ENCODE measurements at regions not wholly inside any gene's neighbourhood (a gene's known extent, or its start where the extent isn't known, plus 50 kb on each side); places are given as distances from the start of the nearest gene placed in this dataset.
"Not testable (repeated sequence)": the region's sequence is repeated elsewhere in the genome, so short reads cannot be mapped to it uniquely, and the experiment has no call there.

DNA sequence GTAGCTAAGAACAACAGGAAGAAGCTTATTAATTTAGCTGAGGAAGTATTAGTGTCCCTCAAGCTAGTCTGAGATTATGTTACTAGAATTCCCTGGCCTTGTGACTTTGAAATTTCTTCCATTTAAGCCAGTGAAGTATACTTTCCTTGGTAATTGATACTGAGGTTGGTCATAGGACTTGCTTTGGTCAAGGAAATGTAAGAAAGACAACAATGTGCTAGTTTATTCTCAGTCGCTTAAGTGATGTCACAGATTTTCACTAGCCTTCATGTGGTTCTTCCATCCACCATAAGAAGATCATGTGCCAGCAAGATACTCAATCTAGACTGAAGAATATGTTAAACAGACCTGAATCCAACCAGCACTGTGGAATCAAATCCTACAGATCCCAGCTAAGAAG lies 1140.1 kb downstream of the TECRL start:
- no peaks in the 10 kb centered on the region for H3K36me3 Mint-ChIP-seq
- no peaks in the 10 kb centered on the region for H3K27me3 Mint-ChIP-seq
- H3K4me3 Mint-ChIP-seq = no peak overlapping the region
- H3K4me1 Mint-ChIP-seq (ENCODE audit: low read depth in 2 of 2) = no peaks in the 10 kb centered on the region
- H3K9me3 Mint-ChIP-seq = peaks cover 12% of the 10 kb centered on the region
- ATAC-seq = no peak
- H3K27ac Mint-ChIP-seq = no peak overlapping the region
- no peak for DNase-seq (ENCODE audit: low spot score)

DNA sequence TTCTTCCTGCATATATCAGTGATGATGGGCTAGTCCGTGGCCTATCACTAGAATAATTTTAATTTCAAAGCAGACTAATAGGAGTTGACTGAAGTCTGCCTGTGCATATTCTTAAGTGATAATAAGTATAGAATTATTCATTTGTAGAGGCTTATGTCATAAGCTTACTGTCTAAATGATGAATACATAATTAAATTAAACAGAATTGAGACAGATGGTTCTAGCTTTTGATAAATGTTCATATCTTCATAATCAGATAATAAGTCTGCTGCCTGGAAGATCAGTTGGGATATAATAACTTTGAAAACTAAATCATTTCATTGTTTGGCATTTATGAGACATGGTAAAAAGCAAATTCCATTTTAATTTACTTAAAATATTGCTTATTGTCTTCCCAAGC lies 1175.6 kb downstream of the TECRL start:
- Mint-ChIP-seq H3K36me3 (peaks cover 4% of the 10 kb centered on the region), H3K27ac (no peak overlapping the region), H3K4me1 (ENCODE audit: low read depth in 2 of 2) (no peaks in the 10 kb centered on the region), H3K4me3 (no peak overlapping the region), H3K27me3 (no peaks in the 10 kb centered on the region), H3K9me3 (peaks cover 9% of the 10 kb centered on the region)
- ATAC-seq (no peak), DNase-seq (ENCODE audit: low spot score) (no peak)

GRCh38 chr4:63232058-63232457 lies 1177.2 kb downstream of the TECRL start:
- Mint-ChIP-seq H3K4me1 (ENCODE audit: low read depth in 2 of 2) (no peaks in the 10 kb centered on the region), H3K27ac (no peak overlapping the region), H3K9me3 (peaks cover 13% of the 10 kb centered on the region), H3K27me3 (no peaks in the 10 kb centered on the region), H3K36me3 (no peaks in the 10 kb centered on the region), H3K4me3 (no peak overlapping the region)
- no peak for ATAC-seq
- DNase-seq (ENCODE audit: low spot score) = no peak

DNA sequence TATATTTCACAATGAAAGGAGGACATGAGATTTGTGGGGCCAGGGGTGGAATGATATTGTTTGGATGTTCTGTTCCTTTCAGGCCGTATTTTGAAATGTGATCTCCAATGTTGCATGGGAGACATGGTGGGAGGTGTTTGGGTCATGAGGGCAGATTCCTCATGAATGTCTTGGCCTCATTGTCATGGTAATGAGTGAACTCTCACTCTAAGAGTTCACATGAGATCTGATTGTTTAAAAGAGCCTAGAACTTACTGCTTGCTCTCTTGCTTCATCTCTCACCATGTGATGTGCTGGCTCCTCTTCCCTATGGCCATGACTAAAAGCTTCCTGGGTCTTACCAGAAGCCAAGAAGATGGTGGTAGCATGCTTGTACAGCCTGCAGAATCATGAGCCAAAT lies 1183.0 kb downstream of the TECRL start:
- Mint-ChIP-seq H3K4me3 (no peak overlapping the region), H3K36me3 (no peaks in the 10 kb centered on the region), H3K9me3 (peaks cover 16% of the 10 kb centered on the region), H3K27me3 (no peaks in the 10 kb centered on the region), H3K4me1 (ENCODE audit: low read depth in 2 of 2) (no peaks in the 10 kb centered on the region), H3K27ac (no peak overlapping the region)
- ATAC-seq (no peak), DNase-seq (ENCODE audit: low spot score) (no peak)

DNA sequence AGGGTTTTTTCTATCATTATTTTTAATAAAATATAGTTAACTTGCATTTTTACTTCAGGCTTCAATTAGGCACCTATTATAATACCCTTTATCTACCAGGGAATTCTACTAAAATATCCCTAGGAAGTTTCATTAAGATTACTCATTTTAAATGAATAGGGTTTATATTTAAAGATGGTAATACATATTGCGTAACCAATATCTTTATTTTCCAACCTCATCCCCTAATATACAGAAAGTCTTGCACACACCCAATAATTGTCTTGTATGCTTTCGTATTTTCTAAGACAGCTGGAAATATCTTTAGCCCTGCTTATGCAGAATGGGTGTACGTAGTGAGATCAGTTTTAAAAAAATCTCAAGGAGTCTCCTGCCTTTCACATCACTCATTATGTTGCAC lies 1186.8 kb downstream of the TECRL start:
- no peak for ATAC-seq
- DNase-seq (ENCODE audit: low spot score) = no peak
- no peaks in the 10 kb centered on the region for H3K27me3 Mint-ChIP-seq
- no peak overlapping the region for H3K27ac Mint-ChIP-seq
- peaks cover 10% of the 10 kb centered on the region for H3K36me3 Mint-ChIP-seq
- no peak overlapping the region for H3K4me3 Mint-ChIP-seq
- peaks cover 24% of the 10 kb centered on the region for H3K9me3 Mint-ChIP-seq
- H3K4me1 Mint-ChIP-seq (ENCODE audit: low read depth in 2 of 2) = no peaks in the 10 kb centered on the region

GRCh38 chr4:63221477-63221876 lies 1187.8 kb downstream of the TECRL start:
- peaks cover 17% of the 10 kb centered on the region for H3K36me3 Mint-ChIP-seq
- peaks cover 24% of the 10 kb centered on the region for H3K9me3 Mint-ChIP-seq
- no peak overlapping the region for H3K4me3 Mint-ChIP-seq
- no peak for DNase-seq (ENCODE audit: low spot score)
- H3K27me3 Mint-ChIP-seq = no peaks in the 10 kb centered on the region
- H3K4me1 Mint-ChIP-seq (ENCODE audit: low read depth in 2 of 2) = no peaks in the 10 kb centered on the region
- ATAC-seq = no peak
- H3K27ac Mint-ChIP-seq = no peak overlapping the region

- ATAC-seq = no peak
- Mint-ChIP-seq H3K4me1 (ENCODE audit: low read depth in 2 of 2) (no peaks in the 10 kb centered on the region), H3K27me3 (no peaks in the 10 kb centered on the region), H3K4me3 (no peak overlapping the region), H3K9me3 (peaks cover 21% of the 10 kb centered on the region), H3K27ac (no peak overlapping the region), H3K36me3 (peaks cover 19% of the 10 kb centered on the region)
- no peak for DNase-seq (ENCODE audit: low spot score)
Measured at GRCh38 chr4:63218856-63219255, 1190.4 kb downstream of the TECRL start.

DNA sequence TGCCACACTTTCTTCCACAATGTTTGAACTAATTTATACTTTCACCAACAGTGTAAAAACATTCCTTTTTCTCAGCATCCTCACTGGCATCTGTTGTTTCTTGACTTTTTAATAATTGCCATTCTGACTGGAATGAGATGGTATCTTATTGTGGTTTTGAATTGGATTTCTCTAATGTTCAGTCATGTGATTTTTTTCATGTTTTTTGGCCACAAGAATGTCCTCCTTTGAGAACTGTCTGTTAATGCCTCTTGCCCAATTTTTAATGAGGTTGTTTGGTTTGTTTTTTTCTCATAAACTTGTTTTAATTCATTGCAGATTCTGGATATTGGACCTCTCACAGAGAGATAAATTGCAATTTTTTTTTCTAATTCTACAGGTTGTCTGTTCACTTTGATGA lies 1195.2 kb downstream of the TECRL start:
- Mint-ChIP-seq H3K4me1 (ENCODE audit: low read depth in 2 of 2) (no peaks in the 10 kb centered on the region), H3K27ac (no peak overlapping the region), H3K27me3 (no peaks in the 10 kb centered on the region), H3K9me3 (peaks cover 25% of the 10 kb centered on the region), H3K36me3 (peaks cover 19% of the 10 kb centered on the region), H3K4me3 (no peak overlapping the region)
- ATAC-seq (no peak), DNase-seq (ENCODE audit: low spot score) (no peak)

DNA sequence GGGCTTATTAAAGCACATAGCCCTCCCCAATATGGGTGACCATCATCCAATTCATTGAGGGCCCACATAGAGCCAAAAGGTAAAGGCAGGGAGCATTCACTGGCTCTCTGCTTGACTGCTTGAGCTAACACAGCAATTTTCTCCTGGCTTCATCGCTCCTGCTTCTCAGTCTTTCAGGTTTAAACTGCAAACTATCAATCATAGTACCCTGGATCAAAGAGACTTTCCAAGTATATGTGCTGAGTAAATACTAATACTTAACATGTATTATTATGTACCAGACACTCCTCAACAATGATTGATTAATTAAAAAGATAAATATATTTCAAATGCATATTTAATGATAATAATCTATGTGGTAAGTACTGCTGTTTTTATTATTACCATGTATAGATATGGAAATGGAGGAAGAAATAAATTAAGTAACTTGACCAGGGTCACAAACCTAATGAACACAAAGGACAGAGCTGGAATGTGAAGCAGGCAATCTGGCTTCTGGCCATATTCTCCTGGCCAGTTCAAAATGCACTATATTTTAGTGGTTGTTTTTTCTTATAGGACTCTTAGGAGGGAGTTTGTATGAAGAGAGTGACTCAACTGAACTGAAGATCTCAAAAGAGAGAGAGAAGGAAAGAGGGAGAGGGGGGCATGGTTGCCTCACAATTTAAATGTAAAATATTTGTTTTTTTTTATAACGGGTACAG lies 1197.3 kb downstream of the TECRL start:
- Mint-ChIP-seq H3K27ac (no peak overlapping the region), H3K4me1 (ENCODE audit: low read depth in 2 of 2) (no peaks in the 10 kb centered on the region), H3K36me3 (peaks cover 5% of the 10 kb centered on the region), H3K4me3 (no peak overlapping the region), H3K9me3 (peaks cover 22% of the 10 kb centered on the region), H3K27me3 (no peaks in the 10 kb centered on the region)
- DNase-seq (ENCODE audit: low spot score) (no peak), ATAC-seq (no peak)

- DNase-seq (ENCODE audit: low spot score) (no peak), ATAC-seq (no peak)
- no peaks in the 10 kb centered on the region for H3K27me3 Mint-ChIP-seq
Measured at GRCh38 chr4:63211375-63211774, 1197.9 kb downstream of the TECRL start.

DNA sequence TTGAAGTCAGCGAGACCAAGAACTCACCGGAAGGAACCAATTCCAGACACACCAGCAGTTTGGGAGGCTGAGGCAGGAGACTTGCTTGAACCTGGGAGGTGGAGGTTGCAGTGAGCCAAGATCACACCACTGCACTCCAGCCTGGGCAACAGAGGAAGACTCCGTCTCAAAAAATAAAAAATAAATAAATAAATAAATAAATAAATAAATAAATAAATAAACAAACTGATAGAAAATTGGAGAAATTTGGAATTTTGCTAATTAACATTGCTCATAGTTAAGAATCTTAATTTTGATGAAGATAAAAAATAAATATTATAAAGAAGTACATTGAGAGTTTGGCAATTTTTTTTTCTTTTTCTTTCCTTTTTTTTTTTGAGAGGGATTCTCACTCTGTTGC lies 1216.2 kb downstream of the TECRL start:
- ATAC-seq; H3K36me3 Mint-ChIP-seq; H3K27me3 Mint-ChIP-seq; H3K4me1 Mint-ChIP-seq (ENCODE audit: low read depth in 2 of 2); DNase-seq (ENCODE audit: low spot score); H3K4me3 Mint-ChIP-seq; H3K27ac Mint-ChIP-seq: not testable (repeated sequence)
- peaks cover 31% of the 10 kb centered on the region for H3K9me3 Mint-ChIP-seq

More at GRCh38 chr4:63211375-63211774, 1197.9 kb downstream of the TECRL start:
- no peaks in the 10 kb centered on the region for H3K4me1 Mint-ChIP-seq (ENCODE audit: low read depth in 2 of 2)
- H3K9me3 Mint-ChIP-seq = peaks cover 18% of the 10 kb centered on the region
- H3K36me3 Mint-ChIP-seq = peaks cover 1% of the 10 kb centered on the region
- no peak overlapping the region for H3K27ac Mint-ChIP-seq
- H3K4me3 Mint-ChIP-seq = no peak overlapping the region

- DNase-seq (ENCODE audit: low spot score) (no peak), ATAC-seq (no peak)
- Mint-ChIP-seq H3K27ac (no peak overlapping the region), H3K36me3 (peaks cover 9% of the 10 kb centered on the region), H3K9me3 (peaks cover 4% of the 10 kb centered on the region), H3K4me3 (no peak overlapping the region), H3K27me3 (no peaks in the 10 kb centered on the region), H3K4me1 (ENCODE audit: low read depth in 2 of 2) (no peaks in the 10 kb centered on the region)
Measured at GRCh38 chr4:63171341-63171740, 1237.9 kb downstream of the TECRL start.

GRCh38 chr4:63170923-63171322 lies 1238.3 kb downstream of the TECRL start:
- ATAC-seq = no peak
- Mint-ChIP-seq H3K27ac (no peak overlapping the region), H3K36me3 (peaks cover 10% of the 10 kb centered on the region), H3K4me1 (ENCODE audit: low read depth in 2 of 2) (no peaks in the 10 kb centered on the region), H3K27me3 (no peaks in the 10 kb centered on the region), H3K4me3 (no peak overlapping the region), H3K9me3 (peaks cover 5% of the 10 kb centered on the region)
- no peak for DNase-seq (ENCODE audit: low spot score)

GRCh38 chr4:63169836-63170235 lies 1239.4 kb downstream of the TECRL start:
- peaks cover 13% of the 10 kb centered on the region for H3K36me3 Mint-ChIP-seq
- DNase-seq (ENCODE audit: low spot score) (no peak), ATAC-seq (no peak)
- H3K27ac Mint-ChIP-seq = no peak overlapping the region
- H3K4me3 Mint-ChIP-seq = no peak overlapping the region
- peaks cover 13% of the 10 kb centered on the region for H3K9me3 Mint-ChIP-seq
- H3K4me1 Mint-ChIP-seq (ENCODE audit: low read depth in 2 of 2) = no peaks in the 10 kb centered on the region
- no peaks in the 10 kb centered on the region for H3K27me3 Mint-ChIP-seq

DNA sequence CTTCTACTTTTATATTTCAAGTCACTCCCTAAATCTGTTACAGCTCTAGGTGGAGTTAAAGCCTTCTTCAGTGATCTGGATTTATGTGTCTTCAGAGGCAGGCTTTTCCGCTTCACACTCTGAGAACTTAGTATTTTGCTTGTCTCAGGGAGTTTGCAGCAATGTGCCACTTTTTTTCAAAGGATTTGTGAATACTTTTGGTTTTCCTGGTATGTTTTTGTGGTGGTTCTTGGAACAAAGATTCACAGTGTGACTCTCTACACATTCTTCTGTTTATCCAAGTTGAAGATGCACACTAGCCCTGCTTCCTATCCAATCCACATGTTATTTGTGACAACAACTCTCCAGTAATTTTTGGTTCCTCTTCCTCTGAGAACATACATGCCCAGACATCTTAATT lies 1253.7 kb downstream of the TECRL start:
- Mint-ChIP-seq H3K27me3 (no peaks in the 10 kb centered on the region), H3K4me1 (ENCODE audit: low read depth in 2 of 2) (no peaks in the 10 kb centered on the region), H3K36me3 (peaks cover 19% of the 10 kb centered on the region), H3K4me3 (no peak overlapping the region), H3K27ac (no peak overlapping the region), H3K9me3 (peaks cover 27% of the 10 kb centered on the region)
- no peak for DNase-seq (ENCODE audit: low spot score)
- no peak for ATAC-seq
